ENCODE measurements at regions not wholly inside any gene's neighbourhood (a gene's known extent, or its start where the extent isn't known, plus 50 kb on each side); places are given as distances from the start of the nearest gene placed in this dataset.

GRCh38 chr1:87598429-87598828, 269.7 kb downstream of the LMO4 start:
- TF ChIP-seq CTCF (IDR thresholded peaks at IDR 0.05) (no peak), POLR2A (IDR thresholded peaks at IDR 0.05) (no peak)
